PC-9 (cell line): ENCODE measurements at regions not wholly inside any gene's neighbourhood (a gene's known extent, or its start where the extent isn't known, plus 50 kb on each side); places are given as distances from the start of the nearest gene placed in this dataset.

Experiments
- EZH2 ChIP-seq: fragments of 200-600 bp; sonication (generic); IDR thresholded peaks from 2 replicates; pipeline ENCODE4 v1.8.0; 2017; ENCODE audit warnings: antibody characterized with exemption, low read depth
- TF ChIP-seq, protein P1 (sequence below): fragments of 200-600 bp; sonication (generic); conservative IDR thresholded peaks from 2 replicates; pipeline ENCODE4 v1.6.1; 2017; ENCODE audit warnings: mixed run types, antibody characterized with exemption, mild to moderate bottlenecking, moderate library complexity

DNA sequence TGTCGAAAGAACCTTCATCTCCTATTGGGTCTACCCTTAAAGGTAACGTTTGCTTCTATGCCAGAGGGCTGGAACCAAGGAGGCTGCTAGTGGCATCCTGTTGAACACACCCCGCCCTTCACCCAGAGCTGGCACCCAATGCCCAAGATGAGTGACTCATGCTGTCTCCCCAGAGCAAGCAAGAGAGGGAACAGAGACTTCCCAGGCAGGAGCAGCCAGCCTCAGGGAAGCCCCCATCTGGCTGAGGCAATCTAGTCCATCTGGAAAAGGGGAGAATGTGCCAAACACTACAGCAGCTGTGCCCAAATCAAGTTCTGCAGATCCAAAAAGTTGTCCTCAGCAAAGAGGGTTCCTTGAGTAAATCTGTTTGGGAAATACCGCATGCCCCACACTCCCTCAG is 91.9 kb upstream of the TP53I11 start:
- TF ChIP-seq EZH2: no peak
- TF ChIP-seq, protein P1, sequence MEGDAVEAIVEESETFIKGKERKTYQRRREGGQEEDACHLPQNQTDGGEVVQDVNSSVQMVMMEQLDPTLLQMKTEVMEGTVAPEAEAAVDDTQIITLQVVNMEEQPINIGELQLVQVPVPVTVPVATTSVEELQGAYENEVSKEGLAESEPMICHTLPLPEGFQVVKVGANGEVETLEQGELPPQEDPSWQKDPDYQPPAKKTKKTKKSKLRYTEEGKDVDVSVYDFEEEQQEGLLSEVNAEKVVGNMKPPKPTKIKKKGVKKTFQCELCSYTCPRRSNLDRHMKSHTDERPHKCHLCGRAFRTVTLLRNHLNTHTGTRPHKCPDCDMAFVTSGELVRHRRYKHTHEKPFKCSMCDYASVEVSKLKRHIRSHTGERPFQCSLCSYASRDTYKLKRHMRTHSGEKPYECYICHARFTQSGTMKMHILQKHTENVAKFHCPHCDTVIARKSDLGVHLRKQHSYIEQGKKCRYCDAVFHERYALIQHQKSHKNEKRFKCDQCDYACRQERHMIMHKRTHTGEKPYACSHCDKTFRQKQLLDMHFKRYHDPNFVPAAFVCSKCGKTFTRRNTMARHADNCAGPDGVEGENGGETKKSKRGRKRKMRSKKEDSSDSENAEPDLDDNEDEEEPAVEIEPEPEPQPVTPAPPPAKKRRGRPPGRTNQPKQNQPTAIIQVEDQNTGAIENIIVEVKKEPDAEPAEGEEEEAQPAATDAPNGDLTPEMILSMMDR: no peak
